Common myeloid progenitor, CD34-positive (primary cell): ENCODE measurements at regions not wholly inside any gene's neighbourhood (a gene's known extent, or its start where the extent isn't known, plus 50 kb on each side); places are given as distances from the start of the nearest gene placed in this dataset.

Experiments used
- CTCF ChIA-PET: fragments of 350-600 bp; sonication (Branson Sonifier 250); formaldehyde crosslinking; loops from one replicate; lab custom pipeline; 2021; ENCODE audit warnings: antibody characterized with exemption; lab: Charles Lee
- POLR2A ChIA-PET: fragments of 350-600 bp; sonication (Branson Sonifier 250); formaldehyde crosslinking; loops from one replicate; lab custom pipeline; 2021; ENCODE audit warnings: antibody characterized with exemption; lab: Charles Lee
- DNase-seq, 3 donors: peaks; one replicate each; pipeline versions ENCODE4 v3.0.0 to v3.0.0-alpha.2; 2013
- H3K27ac ChIP-seq, 2 experiments: 1 replicate in 1 of 2; 2 replicates in 1 of 2; pipeline ENCODE4 v1.7.0; 2013; ENCODE audit warnings: inconsistent platforms in 2 of 2, low read length in 2 of 2, mild to moderate bottlenecking in 2 of 2, low read depth in 1 of 2, moderate library complexity in 1 of 2; ENCODE audit not compliant: severe bottlenecking in 2 of 2, insufficient read depth in 1 of 2, poor library complexity in 1 of 2
- H3K27me3 ChIP-seq, 5 experiments: replicated peaks in 2 of 5; 1 replicate in 3 of 5; 2 replicates in 2 of 5; pipeline versions ENCODE4 v1.6.1 to v1.7.0; 2013; ENCODE audit warnings: low read length in 4 of 5, mild to moderate bottlenecking in 2 of 5, moderate library complexity in 2 of 5, inconsistent platforms in 1 of 5; ENCODE audit not compliant: insufficient read depth in 5 of 5, control insufficient read depth in 4 of 5
- H3K36me3 ChIP-seq, 4 experiments: 1 replicate in 2 of 4; 2 replicates in 2 of 4; pipeline versions ENCODE4 v1.6.1 to v1.7.0; 2013; ENCODE audit warnings: low read length in 3 of 4, control low read depth in 1 of 4, mild to moderate bottlenecking in 1 of 4; ENCODE audit not compliant: control insufficient read depth in 4 of 4, insufficient read depth in 4 of 4
- H3K4me1 ChIP-seq, 4 experiments: 1 replicate in 3 of 4; 2 replicates in 1 of 4; pipeline versions ENCODE4 v1.6.1 to v1.7.1; 2013; ENCODE audit warnings: low read length in 3 of 4, mild to moderate bottlenecking in 3 of 4, control low read depth in 1 of 4, inconsistent platforms in 1 of 4, moderate library complexity in 1 of 4; ENCODE audit not compliant: control insufficient read depth in 4 of 4, insufficient read depth in 4 of 4; ENCODE audit errors: control extremely low read depth in 1 of 4
- H3K4me3 ChIP-seq, 7 experiments: 1 replicate in 4 of 7; 2 replicates in 3 of 7; pipeline versions ENCODE4 v1.5.1 to v1.7.0; 2013; ENCODE audit warnings: mild to moderate bottlenecking in 7 of 7, low read length in 6 of 7, moderate library complexity in 6 of 7, inconsistent platforms in 2 of 7, low read depth in 2 of 7, control low read depth in 1 of 7; ENCODE audit not compliant: insufficient read depth in 4 of 7, control insufficient read depth in 1 of 7; ENCODE audit errors: extremely low read depth in 1 of 7
- H3K9me3 ChIP-seq, 5 experiments: 1 replicate in 4 of 5; 2 replicates in 1 of 5; pipeline versions ENCODE4 v1.6.1 to v1.7.1; 2013; ENCODE audit warnings: low read length in 4 of 5, mild to moderate bottlenecking in 2 of 5, inconsistent platforms in 1 of 5, low read depth in 1 of 5, moderate library complexity in 1 of 5; ENCODE audit not compliant: control insufficient read depth in 4 of 5, insufficient read depth in 2 of 5; ENCODE audit errors: control extremely low read depth in 1 of 5
- WGBS: methylation state at CpG from one replicate; pipeline ENCODE4 v1.1.5; 2013; ENCODE audit not compliant: insufficient coverage; 5-methylcytosine and 5-hydroxymethylcytosine counted together

GRCh38 chr11:116175707-116176106 is 597.1 kb downstream of the BUD13 start:
- 98% methylated on average over 5 of the region's 7 CpGs for WGBS
- no peak overlapping the region for H3K4me3 ChIP-seq
- ChIA-PET POLR2A (interaction anchor here (0.6 kb wide), 1 partner anchor 202 kb away, joined by 3 read pairs; no protein-coding TSS in a partner anchor), CTCF (no interaction called here)
- H3K36me3 ChIP-seq = no peaks in the 10 kb centered on the region
- no peaks in the 10 kb centered on the region for H3K9me3 ChIP-seq
- no peak overlapping the region for H3K27ac ChIP-seq
- peaks cover 0 to 35% (median 5%) of the 10 kb centered on the region in 5 experiments for H3K27me3 ChIP-seq
- H3K4me1 ChIP-seq = no peaks in the 10 kb centered on the region
- DNase-seq = no peak

- CTCF ChIA-PET = no interaction called here
Measured at GRCh38 chr11:116173941-116174911, 598.6 kb downstream of the BUD13 start.

GRCh38 chr11:116173506-116173905 is 599.3 kb downstream of the BUD13 start:
- H3K27ac ChIP-seq = no peak overlapping the region
- no peak overlapping the region for H3K4me3 ChIP-seq
- POLR2A ChIA-PET = no interaction called here
- CTCF ChIA-PET = no interaction called here
- peaks cover 0 to 33% (median 5%) of the 10 kb centered on the region in 5 experiments for H3K27me3 ChIP-seq
- no peaks in the 10 kb centered on the region for H3K4me1 ChIP-seq
- H3K36me3 ChIP-seq = no peaks in the 10 kb centered on the region
- WGBS = 87% methylated on average over 4 of the region's 4 CpGs
- no peaks in the 10 kb centered on the region for H3K9me3 ChIP-seq
- DNase-seq = no peak

More at GRCh38 chr11:116173941-116174911, 598.6 kb downstream of the BUD13 start:
- no peak overlapping the region for H3K27ac ChIP-seq
- no peak for DNase-seq
- H3K9me3 ChIP-seq = no peaks in the 10 kb centered on the region
- 60% methylated on average over 18 of the region's 20 CpGs for WGBS
- H3K4me3 ChIP-seq = no peak overlapping the region
- H3K36me3 ChIP-seq = no peaks in the 10 kb centered on the region
- peaks cover 0 to 33% (median 5%) of the 10 kb centered on the region in 5 experiments for H3K27me3 ChIP-seq
- POLR2A ChIA-PET = no interaction called here
- H3K4me1 ChIP-seq = no peaks in the 10 kb centered on the region

- CTCF ChIA-PET = interaction anchor here (1.2 kb wide), 1 partner anchor 14 kb away, joined by 3 read pairs; no protein-coding TSS in a partner anchor
Measured at GRCh38 chr11:116172851-116173250, 599.9 kb downstream of the BUD13 start.

GRCh38 chr11:116172156-116172555 is 600.6 kb downstream of the BUD13 start:
- CTCF ChIA-PET = interaction anchor here (1.2 kb wide), 1 partner anchor 15 kb away, joined by 3 read pairs; no protein-coding TSS in a partner anchor
- 86% methylated on average over 3 of the region's 3 CpGs for WGBS

More at GRCh38 chr11:116172851-116173250, 599.9 kb downstream of the BUD13 start:
- Histone ChIP-seq H3K9me3 (no peaks in the 10 kb centered on the region), H3K27me3 (peaks cover 0 to 33% (median 5%) of the 10 kb centered on the region in 5 experiments), H3K4me1 (no peaks in the 10 kb centered on the region), H3K4me3 (no peak overlapping the region), H3K36me3 (no peaks in the 10 kb centered on the region), H3K27ac (no peak overlapping the region)
- 57% methylated on average over 1 of the region's 2 CpGs for WGBS
- POLR2A ChIA-PET = no interaction called here
- no peak for DNase-seq

GRCh38 chr11:116171271-116172140 is 601.3 kb downstream of the BUD13 start:
- H3K27me3 ChIP-seq = peaks cover 0 to 31% (median 5%) of the 10 kb centered on the region in 5 experiments
- no peaks in the 10 kb centered on the region for H3K36me3 ChIP-seq
- DNase-seq = no peak
- no peaks in the 10 kb centered on the region for H3K4me1 ChIP-seq
- CTCF ChIA-PET = interaction anchor here (1.2 kb wide), 1 partner anchor 16 kb away, joined by 3 read pairs; no protein-coding TSS in a partner anchor
- POLR2A ChIA-PET = no interaction called here
- H3K27ac ChIP-seq = no peak overlapping the region
- peaks cover 0 to 2% (median 0%) of the 10 kb centered on the region in 5 experiments for H3K9me3 ChIP-seq
- H3K4me3 ChIP-seq = no peak overlapping the region
- WGBS = 81% methylated on average over 7 of the region's 10 CpGs

More at GRCh38 chr11:116172156-116172555, 600.6 kb downstream of the BUD13 start:
- no peak overlapping the region for H3K4me3 ChIP-seq
- no peak for DNase-seq
- H3K4me1 ChIP-seq = no peaks in the 10 kb centered on the region
- no peaks in the 10 kb centered on the region for H3K9me3 ChIP-seq
- no peak overlapping the region for H3K27ac ChIP-seq
- H3K36me3 ChIP-seq = no peaks in the 10 kb centered on the region
- POLR2A ChIA-PET = no interaction called here
- peaks cover 0 to 34% (median 5%) of the 10 kb centered on the region in 5 experiments for H3K27me3 ChIP-seq
